Fibroblast of the aortic adventitia (primary cell): ENCODE measurements at regions not wholly inside any gene's neighbourhood (a gene's known extent, or its start where the extent isn't known, plus 50 kb on each side); places are given as distances from the start of the nearest gene placed in this dataset.

Experiments used
- DNase-seq: peaks from one replicate; pipeline ENCODE4 v3.0.0-alpha.2; 2010; ENCODE audit warnings: low read depth
- H3K4me3 ChIP-seq: 2 replicates; pipeline ENCODE4 v1.5.1; 2011; ENCODE audit warnings: low read depth, mild to moderate bottlenecking, control low read depth, low read length, moderate library complexity
- CTCF ChIP-seq: IDR thresholded peaks from 2 replicates; pipeline ENCODE4 v1.5.1; 2011; ENCODE audit warnings: mild to moderate bottlenecking, low read length, control low read depth, inconsistent platforms; ENCODE audit not compliant: insufficient read depth

- no peak for DNase-seq
- H3K4me3 ChIP-seq: no peak overlapping the region
- no peak for TF ChIP-seq CTCF
Observed at GRCh38 chr5:7192016-7192415, 203.9 kb upstream of the ADCY2 start.

GRCh38 chr5:7202846-7203245 is 193.1 kb upstream of the ADCY2 start:
- no peak for TF ChIP-seq CTCF
- DNase-seq: no peak
- H3K4me3 ChIP-seq: no peak overlapping the region

- no peak for DNase-seq
- H3K4me3 ChIP-seq: no peak overlapping the region
- TF ChIP-seq CTCF: no peak
Observed at GRCh38 chr5:7207979-7208378, 188.0 kb upstream of the ADCY2 start.

GRCh38 chr5:7208938-7209337 is 187.0 kb upstream of the ADCY2 start:
- no peak for TF ChIP-seq CTCF
- no peak overlapping the region for H3K4me3 ChIP-seq
- DNase-seq: no peak

GRCh38 chr5:7209658-7210057 is 186.3 kb upstream of the ADCY2 start:
- DNase-seq: no peak
- no peak for TF ChIP-seq CTCF
- no peak overlapping the region for H3K4me3 ChIP-seq

- no peak for TF ChIP-seq CTCF
- H3K4me3 ChIP-seq: no peak overlapping the region
- DNase-seq: no peak
Observed at GRCh38 chr5:7210549-7210948, 185.4 kb upstream of the ADCY2 start.

- no peak overlapping the region for H3K4me3 ChIP-seq
- DNase-seq: no peak
- TF ChIP-seq CTCF: no peak
Observed at GRCh38 chr5:7213525-7213924, 182.4 kb upstream of the ADCY2 start.
